ENCODE measurements at regions not wholly inside any gene's neighbourhood (a gene's known extent, or its start where the extent isn't known, plus 50 kb on each side); places are given as distances from the start of the nearest gene placed in this dataset.
"Not testable (repeated sequence)": the region's sequence is repeated elsewhere in the genome, so short reads cannot be mapped to it uniquely, and the experiment has no call there.

- DNase-seq (ENCODE audit: extremely low spot score); H3K4me1 ChIP-seq (ENCODE audit: insufficient read depth); H3K4me3 ChIP-seq (ENCODE audit: low read depth, low read length); H3K27ac ChIP-seq (ENCODE audit: low read depth); H3K36me3 ChIP-seq (ENCODE audit: insufficient read depth): not testable (repeated sequence)
- 91% methylated on average over 9 of the region's 9 CpGs for WGBS
Observed at GRCh38 chr14:37785298-37785697, 189.9 kb downstream of the TTC6 start.

DNA sequence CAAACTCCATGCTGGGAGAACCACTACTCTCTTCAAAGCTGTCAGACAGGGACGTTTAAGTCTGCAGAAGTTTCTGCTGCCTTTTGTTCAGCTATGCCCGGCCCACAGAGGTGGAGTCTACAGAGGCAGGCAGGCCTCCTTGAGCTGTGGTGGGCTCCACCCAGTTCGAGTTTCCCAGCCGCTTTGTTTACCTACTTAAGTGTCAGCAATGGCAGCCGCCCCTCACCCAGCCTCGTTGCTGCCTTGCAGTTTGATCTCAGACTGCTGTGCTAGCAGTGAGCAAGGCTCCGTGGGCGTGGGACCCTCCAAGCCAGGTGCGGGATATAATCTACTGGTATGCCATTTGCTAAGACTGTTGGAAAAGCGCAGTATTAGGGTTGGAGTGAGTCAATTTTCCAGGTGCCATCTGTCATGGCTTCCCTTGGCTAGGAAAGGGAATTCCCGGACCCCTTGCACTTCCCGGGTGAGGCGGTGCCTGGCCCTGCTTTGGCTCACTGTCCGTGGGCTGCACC is 190.7 kb downstream of the TTC6 start:
- H3K36me3 ChIP-seq (ENCODE audit: insufficient read depth); DNase-seq (ENCODE audit: extremely low spot score); H3K4me3 ChIP-seq (ENCODE audit: low read depth, low read length); H3K4me1 ChIP-seq (ENCODE audit: insufficient read depth); H3K27ac ChIP-seq (ENCODE audit: low read depth): not testable (repeated sequence)
- WGBS = 87% methylated on average over 14 of the region's 14 CpGs

DNA sequence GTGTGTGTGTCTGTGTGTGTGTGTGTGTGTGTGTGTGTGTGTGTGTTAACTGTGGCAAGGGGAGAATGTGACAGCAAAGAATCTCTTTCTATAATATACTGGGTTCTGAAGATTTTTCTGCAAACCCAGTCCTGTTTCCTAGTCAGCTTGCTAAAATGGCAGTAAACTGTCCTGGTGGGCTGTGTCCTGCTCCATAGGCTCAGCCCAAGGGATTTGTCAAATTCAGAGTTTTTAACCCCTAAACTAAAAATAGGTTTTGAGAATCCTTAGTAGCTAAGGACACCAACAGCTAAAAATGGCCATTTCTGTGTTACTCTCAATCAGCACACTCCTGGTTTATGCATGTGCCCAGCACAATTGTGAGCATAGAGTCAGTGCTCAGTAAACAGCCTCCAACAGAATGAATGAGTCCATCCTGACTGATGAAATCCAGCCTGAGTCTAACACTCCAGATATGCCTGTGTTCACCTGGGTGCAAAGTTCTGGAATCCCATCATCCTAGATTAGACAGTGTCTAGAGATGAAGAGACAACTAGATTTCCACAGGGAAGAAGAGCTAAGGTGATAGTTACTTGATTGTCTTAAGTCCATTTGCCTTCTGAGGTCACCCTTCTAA is 192.6 kb downstream of the TTC6 start:
- no peak overlapping the region for H3K4me3 ChIP-seq (ENCODE audit: low read depth, low read length)
- no peak for DNase-seq (ENCODE audit: extremely low spot score)
- no peaks in the 10 kb centered on the region for H3K4me1 ChIP-seq (ENCODE audit: insufficient read depth)
- H3K27ac ChIP-seq (ENCODE audit: low read depth) = no peak overlapping the region
- H3K36me3 ChIP-seq (ENCODE audit: insufficient read depth) = no peaks in the 10 kb centered on the region

DNA sequence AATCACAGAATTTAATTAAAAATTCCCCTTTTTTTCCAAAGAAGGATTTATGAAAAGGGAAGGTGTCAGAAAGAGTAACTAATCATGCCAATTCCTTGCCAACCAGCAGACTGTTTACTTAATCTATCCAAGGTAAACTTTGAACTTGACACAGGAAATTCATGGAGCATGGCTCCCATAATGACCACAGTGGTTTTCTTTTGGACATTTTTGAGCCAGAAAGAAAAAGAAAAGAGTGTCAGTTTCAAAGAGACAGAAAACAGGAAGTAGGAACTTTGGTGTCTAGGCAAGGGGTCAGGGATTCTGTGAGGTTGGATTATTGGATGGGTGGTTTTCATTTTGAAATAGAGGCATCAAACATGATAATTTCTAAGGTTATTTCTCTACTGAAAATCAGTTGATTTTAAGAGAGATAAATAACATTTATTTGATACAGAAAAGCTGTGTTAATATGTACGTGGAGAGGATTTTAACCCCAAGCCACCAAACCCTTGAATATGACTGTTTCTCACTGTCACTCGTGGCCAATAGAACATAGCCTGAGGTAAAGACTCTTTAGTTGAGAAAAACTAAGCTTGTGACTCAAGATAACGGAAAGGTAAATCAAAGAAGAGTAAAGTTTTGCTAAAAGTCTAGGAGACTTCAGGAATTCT is 196.1 kb downstream of the TTC6 start:
- no peak overlapping the region for H3K4me3 ChIP-seq (ENCODE audit: low read depth, low read length)
- no peaks in the 10 kb centered on the region for H3K36me3 ChIP-seq (ENCODE audit: insufficient read depth)
- H3K27ac ChIP-seq (ENCODE audit: low read depth) = no peak overlapping the region
- 66% methylated on average over 3 of the region's 3 CpGs for WGBS
- H3K4me1 ChIP-seq (ENCODE audit: insufficient read depth) = no peaks in the 10 kb centered on the region
- no peak for DNase-seq (ENCODE audit: extremely low spot score)

GRCh38 chr14:37792124-37792523 is 196.7 kb downstream of the TTC6 start:
- Histone ChIP-seq H3K4me1 (ENCODE audit: insufficient read depth) (no peaks in the 10 kb centered on the region), H3K27ac (ENCODE audit: low read depth) (no peak overlapping the region), H3K4me3 (ENCODE audit: low read depth, low read length) (no peak overlapping the region), H3K36me3 (ENCODE audit: insufficient read depth) (no peaks in the 10 kb centered on the region)
- no peak for DNase-seq (ENCODE audit: extremely low spot score)
- 86% methylated on average over 4 of the region's 4 CpGs for WGBS

DNA sequence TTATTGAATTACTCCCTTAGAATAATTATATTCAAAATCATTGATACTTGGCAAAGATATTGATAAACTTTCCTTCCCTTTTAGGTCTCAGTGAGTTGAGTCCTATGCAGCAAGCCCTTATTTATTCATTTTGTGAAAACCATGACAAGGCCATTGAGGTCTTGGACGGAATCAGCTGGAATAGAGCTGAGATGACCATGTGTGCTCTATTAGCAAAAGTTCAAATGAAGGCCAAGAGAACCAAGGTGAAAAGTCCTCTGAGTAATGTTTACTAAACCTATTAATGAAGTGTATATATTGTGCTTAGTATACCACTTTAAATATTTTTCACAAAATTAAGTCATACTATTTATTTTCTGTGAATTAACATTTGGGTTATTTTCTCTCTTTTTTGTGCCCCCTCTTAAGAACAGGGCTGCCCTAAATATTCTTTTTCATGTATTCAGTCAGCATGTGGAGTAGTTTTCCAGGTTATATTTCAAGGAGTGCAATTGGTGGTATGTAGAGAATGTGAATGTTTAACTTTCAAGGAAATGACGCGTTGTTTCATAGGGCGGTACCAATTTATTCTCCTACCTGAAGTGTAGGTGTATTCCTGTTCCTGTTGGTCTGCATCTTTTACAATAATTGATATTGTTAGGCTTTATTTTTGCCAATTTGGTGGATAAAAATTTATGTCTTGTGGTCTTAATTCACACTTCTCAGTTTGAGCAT is 201.4 kb downstream of the TTC6 start:
- no peak overlapping the region for H3K27ac ChIP-seq (ENCODE audit: low read depth)
- DNase-seq (ENCODE audit: extremely low spot score) = no peak
- H3K4me3 ChIP-seq (ENCODE audit: low read depth, low read length) = no peak overlapping the region
- 90% methylated on average over 4 of the region's 4 CpGs for WGBS
- no peaks in the 10 kb centered on the region for H3K36me3 ChIP-seq (ENCODE audit: insufficient read depth)
- H3K4me1 ChIP-seq (ENCODE audit: insufficient read depth) = no peaks in the 10 kb centered on the region

- H3K4me1 ChIP-seq (ENCODE audit: insufficient read depth) = no peaks in the 10 kb centered on the region
- H3K36me3 ChIP-seq (ENCODE audit: insufficient read depth) = no peaks in the 10 kb centered on the region
- H3K27ac ChIP-seq (ENCODE audit: low read depth) = no peak overlapping the region
- DNase-seq (ENCODE audit: extremely low spot score) = no peak
- no peak overlapping the region for H3K4me3 ChIP-seq (ENCODE audit: low read depth, low read length)
- 1% methylated on average over 1 of the region's 1 CpG for WGBS
Observed at GRCh38 chr14:37797675-37798074, 202.2 kb downstream of the TTC6 start.

DNA sequence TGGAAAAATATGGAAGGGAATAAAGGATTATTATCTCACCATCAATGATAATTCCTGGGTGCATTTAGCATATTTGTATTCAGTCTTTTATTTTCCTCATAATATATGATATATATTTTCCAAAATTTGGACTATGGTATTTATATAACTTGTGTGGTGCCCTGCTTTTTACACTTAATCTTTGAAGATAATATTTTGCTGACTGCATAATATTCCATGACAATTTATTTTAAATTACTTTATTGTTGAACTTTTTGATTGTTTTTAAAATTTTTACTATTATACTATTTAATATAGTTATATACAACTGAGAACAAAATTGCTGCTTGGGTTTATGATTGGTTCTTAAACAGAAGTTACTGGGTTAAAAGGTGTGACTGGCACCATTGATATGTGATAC is 212.3 kb downstream of the TTC6 start:
- H3K4me1 ChIP-seq (ENCODE audit: insufficient read depth) = no peaks in the 10 kb centered on the region
- no peaks in the 10 kb centered on the region for H3K36me3 ChIP-seq (ENCODE audit: insufficient read depth)
- H3K27ac ChIP-seq (ENCODE audit: low read depth) = no peak overlapping the region
- no peak for DNase-seq (ENCODE audit: extremely low spot score)
- no peak overlapping the region for H3K4me3 ChIP-seq (ENCODE audit: low read depth, low read length)

- Histone ChIP-seq H3K4me1 (ENCODE audit: insufficient read depth) (no peaks in the 10 kb centered on the region), H3K36me3 (ENCODE audit: insufficient read depth) (no peaks in the 10 kb centered on the region), H3K27ac (ENCODE audit: low read depth) (no peak overlapping the region), H3K4me3 (ENCODE audit: low read depth, low read length) (no peak overlapping the region)
- WGBS = 78% methylated on average over 4 of the region's 4 CpGs
- DNase-seq (ENCODE audit: extremely low spot score) = no peak
Observed at GRCh38 chr14:37810094-37810801, 214.8 kb downstream of the TTC6 start.

GRCh38 chr14:37813732-37814131 is 218.3 kb downstream of the TTC6 start:
- DNase-seq (ENCODE audit: extremely low spot score) = no peak
- no peaks in the 10 kb centered on the region for H3K4me1 ChIP-seq (ENCODE audit: insufficient read depth)
- no peak overlapping the region for H3K4me3 ChIP-seq (ENCODE audit: low read depth, low read length)
- no peaks in the 10 kb centered on the region for H3K36me3 ChIP-seq (ENCODE audit: insufficient read depth)
- H3K27ac ChIP-seq (ENCODE audit: low read depth) = no peak overlapping the region

DNA sequence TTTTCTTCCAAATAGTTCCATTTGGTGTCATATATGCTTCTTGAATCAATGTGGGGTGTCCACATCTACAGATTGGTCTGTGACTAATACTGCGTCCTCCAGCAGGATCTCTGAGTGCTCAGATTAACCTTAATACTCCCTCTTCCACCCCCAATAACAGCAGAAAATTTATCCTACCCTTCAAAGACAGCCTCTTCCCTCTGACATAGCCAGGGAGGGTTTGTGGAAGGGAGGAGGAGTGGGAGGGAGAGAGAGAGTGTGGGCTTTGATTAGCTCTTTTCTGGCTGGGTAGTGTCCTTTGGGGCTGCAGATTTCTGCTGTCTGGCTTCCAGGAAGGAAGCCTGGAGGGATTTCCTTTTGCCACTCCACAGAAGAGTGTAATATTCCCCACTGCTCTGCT is 220.7 kb downstream of the TTC6 start:
- 52% methylated on average over 1 of the region's 1 CpG for WGBS
- no peak overlapping the region for H3K27ac ChIP-seq (ENCODE audit: low read depth)
- H3K4me3 ChIP-seq (ENCODE audit: low read depth, low read length) = no peak overlapping the region
- no peaks in the 10 kb centered on the region for H3K36me3 ChIP-seq (ENCODE audit: insufficient read depth)
- no peaks in the 10 kb centered on the region for H3K4me1 ChIP-seq (ENCODE audit: insufficient read depth)
- no peak for DNase-seq (ENCODE audit: extremely low spot score)

DNA sequence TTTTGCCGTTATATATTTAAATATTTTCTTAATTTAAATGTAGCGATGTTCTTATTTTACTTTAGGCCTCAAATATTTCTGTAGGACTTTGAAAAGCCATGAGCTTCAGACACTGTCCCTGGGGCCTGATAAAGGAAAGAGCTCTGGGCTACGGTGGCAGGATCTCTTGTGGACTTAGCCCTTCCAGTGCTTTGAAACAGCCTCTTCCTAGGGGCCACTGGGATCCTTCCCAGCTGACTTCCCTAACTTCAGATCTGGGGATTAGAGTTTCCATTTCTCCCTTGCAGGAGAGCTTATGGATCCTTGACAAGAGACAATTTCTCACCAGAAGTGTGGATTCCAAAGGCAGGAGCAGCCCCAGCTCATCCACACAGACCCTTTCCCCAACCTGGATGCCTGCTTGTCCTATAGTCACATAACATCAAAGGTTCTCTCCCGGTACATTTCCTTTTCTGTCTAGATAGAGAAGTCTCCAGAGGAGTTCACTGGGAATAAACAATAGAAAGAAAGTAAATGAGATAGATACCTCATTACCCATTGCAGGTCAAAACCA is 221.4 kb downstream of the TTC6 start:
- H3K4me3 ChIP-seq (ENCODE audit: low read depth, low read length) = no peak overlapping the region
- no peaks in the 10 kb centered on the region for H3K36me3 ChIP-seq (ENCODE audit: insufficient read depth)
- DNase-seq (ENCODE audit: extremely low spot score) = no peak
- 74% methylated on average over 4 of the region's 4 CpGs for WGBS
- H3K4me1 ChIP-seq (ENCODE audit: insufficient read depth) = no peaks in the 10 kb centered on the region
- H3K27ac ChIP-seq (ENCODE audit: low read depth) = no peak overlapping the region

GRCh38 chr14:37819155-37820015 is 224.0 kb downstream of the TTC6 start:
- Histone ChIP-seq H3K4me1 (ENCODE audit: insufficient read depth) (no peaks in the 10 kb centered on the region), H3K36me3 (ENCODE audit: insufficient read depth) (no peaks in the 10 kb centered on the region), H3K4me3 (ENCODE audit: low read depth, low read length) (no peak overlapping the region), H3K27ac (ENCODE audit: low read depth) (no peak overlapping the region)
- WGBS = 69% methylated on average over 8 of the region's 8 CpGs
- no peak for DNase-seq (ENCODE audit: extremely low spot score)
